NAMALWA (cell line): ENCODE measurements at regions not wholly inside any gene's neighbourhood (a gene's known extent, or its start where the extent isn't known, plus 50 kb on each side); places are given as distances from the start of the nearest gene placed in this dataset.

Source experiments
- DNase-seq: peaks from one replicate; pipeline ENCODE4 v3.0.0-alpha.2; 2015; ENCODE audit warnings: low spot score

DNA sequence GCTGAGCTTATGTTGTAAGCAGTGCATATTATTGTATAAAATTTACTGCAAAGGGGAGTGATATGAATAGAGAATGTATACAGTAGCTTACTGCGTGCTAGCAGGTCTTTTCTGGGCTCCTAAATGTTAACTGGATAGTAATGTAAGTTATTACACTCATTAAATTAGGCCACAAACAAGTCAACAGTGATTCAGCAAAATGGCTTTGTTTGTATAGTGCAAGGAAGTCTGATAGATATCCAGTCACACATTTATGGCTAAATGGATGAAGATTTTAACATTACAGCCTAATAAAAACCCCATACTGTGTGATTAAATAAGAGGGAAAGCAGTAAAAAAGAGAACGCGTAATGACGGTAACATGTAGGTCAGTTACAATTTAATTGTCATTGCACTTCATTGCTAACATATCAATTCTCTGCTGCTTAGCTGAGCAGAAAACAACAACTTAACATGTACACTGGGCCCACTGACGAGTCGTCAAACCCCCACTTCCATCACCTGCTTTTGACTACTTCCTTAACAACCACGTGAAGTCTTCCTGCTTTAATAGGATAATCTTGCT is 665.0 kb upstream of the FANCL start:
- DNase-seq: no peak

DNA sequence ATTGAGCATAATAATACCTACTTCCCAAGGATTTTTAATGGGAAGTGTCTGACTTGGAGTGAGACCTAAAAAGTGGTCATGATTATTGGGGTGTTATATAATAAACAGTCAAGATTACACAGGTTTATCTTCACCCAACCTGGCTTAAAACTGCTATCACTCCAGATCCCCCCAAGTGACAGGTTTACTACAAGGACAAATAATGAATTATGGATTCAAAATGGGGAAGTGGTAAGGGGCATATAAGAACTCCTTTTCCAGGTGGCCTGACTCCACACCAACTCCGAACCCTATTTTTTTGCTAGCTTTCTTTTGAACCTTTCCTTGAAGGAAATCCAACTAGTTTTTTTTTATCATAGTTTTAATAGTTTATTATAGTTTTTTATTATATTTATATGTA is 663.0 kb upstream of the FANCL start:
- DNase-seq: no peak

DNA sequence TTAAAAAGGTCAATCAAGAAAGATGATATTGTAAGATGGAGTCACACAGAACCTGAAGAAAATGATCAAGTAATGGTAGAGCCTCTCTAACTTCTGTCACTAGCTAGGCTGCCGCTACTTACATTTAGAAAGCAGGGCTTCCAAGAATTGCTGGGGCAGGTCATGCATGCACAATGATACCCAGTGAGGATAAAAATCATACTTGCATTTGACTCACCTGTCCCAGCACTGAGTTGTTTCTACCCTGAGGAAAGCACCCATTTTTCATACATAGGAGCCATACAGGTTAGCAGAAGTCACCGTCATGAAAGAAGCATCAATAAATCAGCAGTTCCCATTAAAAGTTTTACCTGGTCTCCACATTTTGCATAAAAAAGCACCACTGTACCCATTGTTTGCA is 662.3 kb upstream of the FANCL start:
- no peak for DNase-seq

DNA sequence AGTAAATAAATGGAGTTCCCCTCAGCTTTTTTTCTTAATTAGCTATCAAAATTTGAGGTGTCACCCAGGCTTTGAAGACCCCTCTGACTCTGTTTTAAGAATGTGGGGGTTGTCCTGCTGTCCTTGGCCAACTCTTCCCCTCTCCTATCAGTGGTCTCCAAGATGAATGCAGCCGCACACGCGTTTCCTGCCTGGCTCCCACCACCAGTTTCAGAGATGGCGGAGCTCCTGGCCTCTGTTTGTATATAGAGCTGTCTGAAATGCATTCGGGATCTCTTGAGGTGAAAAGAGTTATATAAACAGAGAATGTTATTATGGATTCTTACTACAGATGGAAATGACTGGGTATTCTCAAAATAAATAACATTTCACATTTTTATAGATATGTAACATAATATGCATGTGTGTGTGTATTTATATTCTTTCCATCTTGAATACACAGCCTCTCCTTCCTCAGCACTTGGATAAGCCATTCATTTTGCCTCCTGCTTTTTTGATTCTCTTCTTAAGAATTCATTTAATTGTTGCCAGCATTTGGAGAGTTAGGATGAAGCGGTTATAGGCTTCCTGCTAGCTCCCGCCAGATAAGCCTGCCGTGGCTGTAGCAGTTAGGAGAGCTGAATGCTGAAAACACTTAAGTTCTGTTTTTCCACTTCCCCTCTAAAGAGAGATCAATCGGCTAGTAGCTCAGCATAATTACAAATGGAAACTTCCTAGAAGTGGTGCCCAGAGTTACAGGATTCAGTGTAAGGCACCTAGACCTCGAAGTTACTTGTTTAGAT is 659.3 kb upstream of the FANCL start:
- no peak for DNase-seq

DNA sequence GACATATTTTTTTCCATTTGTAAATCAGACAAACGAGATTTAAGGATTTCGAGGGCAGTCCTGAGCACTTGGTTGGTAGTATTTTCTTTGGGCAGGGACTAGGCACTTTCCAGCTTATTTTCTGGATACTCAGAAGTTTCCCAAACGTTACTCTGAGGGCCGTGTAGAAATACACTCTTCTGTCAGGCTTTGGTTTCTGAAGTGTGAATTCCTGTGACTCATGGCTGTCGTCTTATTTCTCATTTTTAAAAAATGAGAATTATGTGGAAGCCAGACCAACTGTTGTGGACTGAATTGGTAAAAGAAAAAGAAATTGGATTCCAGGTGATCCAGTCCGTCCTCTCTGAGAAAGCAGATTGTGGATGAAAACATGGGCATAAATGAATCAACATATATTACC is 658.6 kb upstream of the FANCL start:
- DNase-seq: no peak

DNA sequence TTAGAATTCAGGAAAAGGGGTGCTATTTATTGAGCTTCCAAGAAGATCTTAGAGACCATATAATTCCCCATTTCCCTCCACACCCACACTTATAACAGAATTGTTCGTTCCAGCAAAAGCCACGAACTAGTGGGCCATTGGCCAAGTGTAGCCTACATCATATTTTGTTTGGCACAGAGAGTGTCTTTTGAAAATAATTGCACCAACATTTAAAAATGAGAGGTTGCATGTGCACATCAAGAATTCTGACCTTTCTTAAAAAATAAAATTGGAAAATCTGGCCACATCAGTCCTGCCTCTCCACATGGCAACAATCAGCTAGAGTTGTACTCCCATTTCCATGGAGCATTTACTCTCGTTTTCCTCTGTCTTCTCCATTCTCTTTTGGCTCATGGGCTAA is 655.5 kb upstream of the FANCL start:
- no peak for DNase-seq

DNA sequence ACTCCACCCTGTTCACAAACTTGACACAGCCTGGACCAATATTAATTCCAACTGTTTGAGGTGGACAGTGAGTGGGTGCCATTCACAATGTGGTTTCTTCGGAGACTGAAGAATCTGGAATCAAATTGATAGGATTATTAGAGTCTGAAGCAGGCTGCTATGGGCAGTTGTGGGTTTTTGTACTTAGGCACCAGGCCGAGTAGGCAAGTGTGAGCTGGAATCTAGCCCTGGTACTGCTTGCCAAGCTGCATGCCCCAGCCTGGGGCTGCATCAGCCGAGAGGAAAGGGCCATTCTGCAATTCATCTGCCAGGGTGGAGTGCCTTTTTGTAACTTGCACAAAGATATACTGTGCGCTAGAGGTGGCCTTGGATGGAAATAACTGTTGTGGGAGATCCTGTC is 654.7 kb upstream of the FANCL start:
- DNase-seq: no peak

DNA sequence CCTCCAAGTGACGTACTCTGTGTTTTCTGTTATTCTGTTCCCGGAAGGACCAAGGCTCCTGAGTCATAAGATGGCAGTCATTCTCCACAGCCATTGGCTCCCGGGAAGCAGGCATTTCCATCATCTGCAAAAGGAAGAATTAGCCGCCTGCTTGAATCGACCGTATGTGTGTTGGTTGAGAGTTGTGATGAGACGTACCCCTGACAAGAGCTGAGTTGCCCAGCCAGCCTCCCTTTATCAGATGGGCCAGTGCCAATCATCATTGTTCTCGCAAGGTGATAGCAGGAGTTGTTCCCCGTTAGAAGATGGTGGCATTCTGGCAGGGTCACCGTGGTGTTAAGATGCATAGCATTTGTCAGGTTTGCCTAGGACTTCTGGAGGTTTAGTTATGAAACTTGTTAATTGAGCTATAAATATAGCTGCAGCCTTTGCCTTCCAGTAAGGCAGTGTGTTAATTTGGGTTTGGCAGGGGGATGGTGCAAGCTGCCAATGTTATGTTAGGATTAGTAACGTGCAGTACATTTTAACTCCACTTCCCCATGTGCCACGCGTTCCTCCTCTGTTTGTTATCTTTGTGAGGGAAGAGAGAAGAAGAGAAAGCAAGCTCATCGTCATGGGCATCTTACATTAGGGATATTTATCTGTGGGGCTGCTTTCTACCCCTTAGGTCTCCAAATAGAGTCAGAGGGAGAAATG is 652.7 kb upstream of the FANCL start:
- no peak for DNase-seq

DNA sequence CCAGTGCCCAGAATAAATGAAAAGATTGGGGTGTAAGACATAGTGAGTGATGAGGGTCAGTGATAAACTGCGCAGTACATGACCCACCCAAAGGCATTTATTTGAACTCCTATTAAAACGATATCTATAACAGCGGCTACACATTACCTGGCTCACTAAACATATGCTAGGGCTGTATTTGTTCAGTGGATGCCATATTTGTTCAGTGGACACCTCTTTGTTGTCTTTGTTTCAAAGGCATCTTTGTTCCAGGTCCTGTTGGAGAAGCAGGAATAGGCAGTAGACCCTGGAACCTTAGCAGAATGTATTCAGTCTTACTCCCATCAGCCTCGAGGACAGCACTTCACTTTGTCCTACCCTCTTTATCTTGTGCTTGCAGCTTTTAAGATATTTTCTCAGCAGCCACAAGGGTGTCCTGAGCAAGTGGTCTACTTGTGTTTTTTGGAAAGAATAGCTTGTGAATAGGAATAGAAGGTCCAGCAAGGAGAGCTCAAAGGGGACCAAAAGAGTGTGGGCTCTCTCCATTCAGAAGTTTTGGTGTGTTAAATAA is 650.8 kb upstream of the FANCL start:
- DNase-seq: no peak

DNA sequence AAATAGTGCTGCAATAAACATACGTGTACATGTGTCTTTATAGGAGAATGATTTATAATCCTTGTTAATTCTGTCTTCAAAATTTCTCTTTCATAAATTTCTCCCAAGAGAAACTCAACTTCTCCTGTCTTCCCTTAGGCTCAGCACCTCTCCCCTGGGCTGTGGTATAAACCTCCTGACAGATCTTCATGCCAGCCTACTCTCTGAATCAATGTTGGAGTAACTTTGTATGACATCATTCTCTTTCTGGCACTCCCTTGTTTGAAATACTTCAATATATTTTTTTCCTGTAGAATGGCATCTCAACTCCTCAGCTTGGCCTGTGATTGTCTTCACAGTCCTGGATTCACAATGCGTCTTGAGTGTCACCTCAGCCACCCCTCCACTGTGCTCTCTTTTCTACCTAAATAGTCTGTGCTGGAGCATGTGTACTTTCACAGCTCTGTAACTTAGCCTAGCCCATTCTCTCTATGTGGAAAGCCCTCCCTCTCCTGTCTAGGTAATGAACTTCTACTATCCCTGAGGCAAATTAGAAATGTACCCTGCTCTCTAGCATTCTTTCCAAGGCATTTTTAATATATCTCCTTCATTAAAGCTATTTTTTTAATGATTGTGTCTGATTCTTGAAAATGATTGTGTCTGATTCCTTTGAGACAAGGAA is 649.9 kb upstream of the FANCL start:
- no peak for DNase-seq

DNA sequence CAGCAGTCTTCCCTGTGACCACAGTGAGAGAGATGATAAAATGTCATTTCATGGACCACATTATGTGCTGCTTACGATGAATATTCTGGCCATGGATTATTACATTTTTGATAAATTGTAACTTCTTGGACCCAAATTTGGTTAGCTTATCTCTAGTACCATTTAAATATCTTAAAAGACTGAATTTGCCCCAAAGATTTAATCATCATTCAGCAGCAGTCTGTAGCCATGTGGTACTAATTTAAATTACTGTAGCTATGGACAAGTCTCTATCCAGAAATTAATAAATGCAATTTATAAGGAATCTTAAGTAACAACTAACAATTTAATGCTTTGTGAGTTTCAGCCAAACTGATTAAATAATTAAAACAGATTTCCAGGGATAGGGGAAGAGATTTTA is 644.9 kb upstream of the FANCL start:
- DNase-seq: no peak

DNA sequence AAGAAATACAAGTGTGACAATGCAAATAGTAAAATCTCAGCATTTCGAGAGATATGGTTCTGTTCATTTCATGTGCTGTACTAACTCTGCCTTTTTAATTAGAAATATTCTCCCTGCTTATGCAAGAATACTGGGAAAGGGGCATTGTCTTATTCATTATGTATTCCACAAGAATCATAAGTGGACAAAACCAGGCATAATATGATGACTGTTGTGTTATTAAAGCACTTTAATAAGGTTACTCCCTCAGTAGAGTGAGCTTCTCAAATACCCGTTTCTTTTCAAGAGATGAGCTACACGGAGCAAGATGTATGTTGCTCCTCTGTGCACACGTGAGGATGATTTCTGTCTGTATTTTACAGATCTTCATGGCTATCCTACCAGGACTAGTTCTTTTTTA is 638.7 kb upstream of the FANCL start:
- DNase-seq: no peak

DNA sequence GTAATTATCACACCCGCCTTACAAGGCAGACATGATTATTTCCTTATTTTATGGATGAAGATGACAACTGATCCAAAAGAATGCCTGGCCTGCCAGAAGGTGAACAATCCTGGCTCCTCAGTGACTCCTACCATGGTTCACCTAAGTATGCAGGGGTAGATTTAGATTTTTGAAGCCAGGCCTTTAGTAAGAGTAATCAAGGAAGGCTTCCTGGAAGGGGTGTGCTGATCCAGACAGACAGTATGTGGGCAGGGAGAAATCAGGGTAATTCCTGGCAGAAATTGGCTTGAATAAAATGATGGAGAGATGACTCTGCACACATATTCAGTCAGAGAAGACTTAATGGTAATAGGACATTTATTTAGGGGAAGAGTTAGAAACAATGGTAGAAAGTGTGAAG is 637.7 kb upstream of the FANCL start:
- DNase-seq: no peak

DNA sequence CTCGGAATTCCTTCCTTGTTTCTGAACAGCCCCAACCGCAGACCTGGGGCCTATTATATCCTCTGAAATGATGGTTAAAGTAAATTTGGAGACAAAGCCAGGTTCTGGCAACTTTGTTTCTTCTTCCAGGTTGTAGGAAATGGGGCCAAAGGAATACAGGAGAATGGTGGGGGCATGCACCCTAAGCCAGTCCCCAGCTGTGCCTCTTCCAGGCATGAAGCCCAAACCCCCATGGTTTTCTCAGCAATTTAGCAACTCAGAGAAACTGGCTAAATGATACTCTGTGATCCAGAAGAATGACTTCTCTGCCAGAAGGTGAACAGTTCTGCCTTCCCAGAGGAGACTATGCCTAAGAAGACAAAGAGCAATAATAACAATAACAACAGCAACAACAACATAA is 635.0 kb upstream of the FANCL start:
- no peak for DNase-seq

DNA sequence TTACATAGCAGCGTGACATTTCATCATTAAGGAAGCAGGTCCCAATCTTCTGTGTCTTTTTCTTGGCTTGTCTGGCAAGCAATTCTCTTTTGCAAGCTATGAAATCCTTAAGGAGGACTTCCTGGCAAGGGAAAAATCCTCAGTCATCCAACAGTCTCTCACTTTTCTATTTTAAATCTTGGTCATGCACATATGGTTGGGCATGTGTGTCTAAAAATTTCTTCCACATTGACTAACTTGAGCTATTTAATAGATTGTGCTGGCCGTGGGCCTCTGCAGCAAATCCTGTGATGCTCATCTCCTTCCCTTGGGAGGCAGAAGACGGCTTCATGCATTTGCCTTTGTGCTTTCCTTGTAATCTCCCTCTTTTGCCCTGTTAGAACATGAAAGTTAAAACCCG is 634.3 kb upstream of the FANCL start:
- DNase-seq: no peak

DNA sequence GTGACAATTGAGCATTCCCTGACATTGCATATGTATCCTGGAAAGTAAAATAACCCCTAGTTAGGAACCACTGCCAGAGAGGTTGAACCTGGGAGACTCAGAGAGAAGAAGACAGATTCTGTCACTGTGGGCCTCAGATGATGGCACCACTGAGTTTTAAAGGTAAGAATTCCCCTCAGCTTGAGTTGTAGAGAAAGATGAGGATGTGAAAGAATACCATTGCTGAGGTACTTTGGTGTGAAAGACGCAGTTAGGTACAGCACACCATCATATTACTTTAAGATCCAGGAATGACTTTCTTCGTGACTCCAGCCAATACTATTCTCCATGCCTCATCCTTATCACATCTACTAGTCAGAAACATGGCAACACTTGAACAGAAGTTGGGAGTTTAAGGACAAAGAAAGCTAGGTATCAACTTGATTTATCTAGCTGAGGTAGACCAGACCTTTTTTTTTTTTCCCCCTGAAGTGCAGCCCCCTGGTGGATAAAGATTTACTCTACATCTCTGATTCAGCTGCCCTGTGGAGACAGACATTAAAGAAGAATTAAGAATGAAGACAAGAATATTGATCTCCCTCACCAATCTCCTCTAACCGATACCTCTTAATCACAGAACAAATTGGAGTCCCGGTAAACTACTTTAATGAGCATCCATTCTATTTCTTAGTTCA is 630.5 kb upstream of the FANCL start:
- peak; percentile 56 for DNase-seq

DNA sequence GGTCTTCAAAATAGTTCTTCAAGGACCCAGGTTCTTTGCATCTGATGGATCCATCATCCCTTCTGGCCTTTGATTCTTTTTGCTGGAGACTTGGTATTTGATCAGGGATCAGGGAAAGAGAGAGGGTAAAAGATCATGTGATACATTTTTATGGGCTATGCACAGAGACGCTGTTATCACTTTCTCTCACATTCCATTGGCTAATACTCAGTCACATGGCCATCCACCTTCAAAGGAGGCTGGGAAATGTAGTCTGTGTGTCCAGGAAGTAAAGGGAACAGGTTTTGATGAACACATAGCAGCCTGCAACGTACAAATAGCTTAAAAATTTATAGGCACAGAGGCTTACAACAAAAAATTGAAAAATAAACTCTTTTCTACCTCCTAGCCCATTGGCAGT is 629.6 kb upstream of the FANCL start:
- peak; percentile 81 for DNase-seq

DNA sequence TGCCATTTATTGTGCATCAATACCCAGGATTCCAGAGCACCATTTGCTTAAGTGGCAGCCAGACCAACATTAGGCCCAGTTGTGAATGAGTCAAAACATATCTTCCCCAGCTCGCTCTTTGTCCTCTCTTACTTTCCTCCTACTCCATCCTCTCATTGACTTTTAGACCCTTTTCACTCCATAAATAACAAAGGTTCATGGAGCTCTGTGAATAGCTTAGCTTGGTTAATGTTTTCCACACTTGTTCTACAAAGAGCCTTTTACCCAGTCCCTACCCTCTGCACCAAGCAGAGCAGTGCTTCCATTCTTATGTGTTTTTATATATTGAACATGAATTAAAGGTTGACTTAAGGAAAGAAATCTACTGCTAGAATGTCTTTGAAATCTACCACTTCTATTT is 625.8 kb upstream of the FANCL start:
- DNase-seq: no peak

DNA sequence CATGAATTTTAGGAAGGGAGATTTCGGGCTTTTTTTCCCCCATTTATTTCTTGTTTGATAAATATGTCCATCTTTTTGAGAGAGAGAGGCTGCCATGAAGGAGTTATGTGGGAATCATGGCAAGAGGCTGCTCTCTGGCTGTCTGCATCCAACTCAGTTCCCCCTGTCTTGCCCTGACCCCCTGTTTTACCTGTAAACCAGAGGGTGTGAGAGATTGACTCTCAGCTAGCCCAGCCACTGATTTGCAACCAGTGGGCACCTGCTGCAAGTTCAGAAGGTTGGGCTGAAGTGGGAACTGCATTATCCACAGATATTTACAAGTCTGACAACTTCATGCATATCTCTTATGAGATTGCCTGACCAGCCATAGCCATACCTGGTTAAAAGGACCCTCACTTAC is 625.4 kb upstream of the FANCL start:
- no peak for DNase-seq

DNA sequence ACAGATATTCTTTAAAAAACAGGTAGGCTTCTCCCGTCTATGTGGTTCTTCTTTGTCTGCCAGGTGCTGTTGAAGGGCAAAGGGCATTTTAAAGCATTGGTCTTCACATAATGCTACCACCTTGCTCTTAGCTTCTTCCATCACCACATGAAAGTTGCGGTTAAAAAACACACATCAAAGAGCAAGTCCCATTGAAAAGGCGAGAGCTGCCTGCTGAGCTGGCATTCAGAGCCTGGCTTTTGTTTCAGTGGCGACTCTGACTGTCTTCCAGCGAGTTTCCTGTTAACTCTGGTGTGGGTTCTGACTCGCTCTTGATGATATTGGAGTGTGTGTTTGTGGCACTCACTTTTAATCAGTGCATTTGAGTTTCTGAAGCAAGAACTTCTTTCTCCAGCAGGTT is 624.9 kb upstream of the FANCL start:
- no peak for DNase-seq

DNA sequence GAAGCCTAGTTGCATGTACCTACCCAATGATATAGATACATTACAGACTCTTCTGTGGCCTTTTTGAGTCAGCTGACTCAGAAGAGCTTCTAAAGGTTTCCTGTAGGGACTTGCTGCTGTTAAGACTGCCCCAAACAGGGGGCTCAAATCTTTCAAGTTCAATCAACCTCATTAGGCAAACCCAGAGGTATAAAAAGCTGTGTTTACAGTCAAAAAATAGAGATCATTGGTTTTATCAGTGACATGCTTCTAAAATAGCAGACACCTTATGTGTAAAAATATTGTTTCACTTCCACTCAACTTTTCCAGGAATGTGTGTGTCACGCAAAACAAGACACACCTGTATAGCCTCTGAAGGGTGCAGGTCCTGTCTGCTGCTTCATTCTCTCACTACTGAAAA is 624.3 kb upstream of the FANCL start:
- DNase-seq: no peak

DNA sequence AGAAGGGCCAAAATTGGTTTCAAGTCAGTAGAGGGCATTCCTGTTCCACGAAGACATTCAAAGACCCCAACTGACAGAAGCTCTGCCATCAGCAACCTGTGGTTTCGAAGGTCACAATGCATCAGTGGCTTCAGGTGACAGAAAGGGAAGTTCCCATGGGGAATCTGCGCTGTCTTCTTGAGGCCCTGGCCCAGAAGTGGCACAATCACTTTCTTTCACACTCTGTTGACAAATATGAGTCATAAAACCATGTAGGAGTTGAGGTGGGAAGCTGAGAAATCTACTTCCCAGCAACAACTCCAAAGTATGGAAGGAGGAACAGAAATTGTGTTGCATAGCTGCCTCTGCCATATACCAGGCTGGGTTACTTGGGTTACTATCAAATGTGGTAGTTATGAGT is 621.1 kb upstream of the FANCL start:
- DNase-seq: no peak
